SK-N-SH (cell line): ENCODE measurements at regions not wholly inside any gene's neighbourhood (a gene's known extent, or its start where the extent isn't known, plus 50 kb on each side); places are given as distances from the start of the nearest gene placed in this dataset.

Source experiments
- CTCF ChIA-PET: fragments of 300-600, 350-600 bp; formaldehyde crosslinking; extraction: SDS; loops from one replicate; lab custom pipeline; 2021; lab: Yijun Ruan, JAX
- POLR2A ChIA-PET: fragments of 350-600 bp; sonication (Branson Sonifier 250); formaldehyde crosslinking; extraction: SDS; loops from one replicate; lab custom pipeline; 2020; ENCODE audit warnings: antibody characterized with exemption, inconsistent platforms; lab: Yijun Ruan, JAX
- DNase-seq: peaks from one replicate; pipeline ENCODE4 v3.0.0; 2012
- H2AFZ ChIP-seq: fragments of 200-600 bp; sonication (generic); 2 replicates; pipeline ENCODE4 v1.8.1; 2016; ENCODE audit warnings: antibody characterized with exemption, mild to moderate bottlenecking, low read depth
- H3F3A ChIP-seq: fragments of 200-600 bp; sonication (generic); replicated peaks from 2 replicates; pipeline ENCODE3; 2016; ENCODE audit warnings: antibody characterized with exemption, mild to moderate bottlenecking; ENCODE audit not compliant: insufficient read depth
- H3K27ac ChIP-seq, 2 experiments: fragments of 200-500 bp in 1 of 2; fragments of 200-600 bp in 1 of 2; sonication (Bioruptor generic) in 1 of 2; sonication (generic), shearing (Covaris generic) in 1 of 2; 2 replicates each; pipeline versions ENCODE4 v1.5.1 to v1.6.1; 2014 to 2016; ENCODE audit warnings: low read depth in 2 of 2, inconsistent platforms in 1 of 2, low read length in 1 of 2, mild to moderate bottlenecking in 1 of 2, mixed read lengths in 1 of 2
- H3K27me3 ChIP-seq: fragments of 200-600 bp; sonication (generic), shearing (Covaris generic); 2 replicates; pipeline ENCODE4 v1.6.1; 2016; ENCODE audit warnings: mixed run types; ENCODE audit not compliant: insufficient read depth
- H3K36me3 ChIP-seq, 2 experiments: fragments of 200-500 bp in 1 of 2; fragments of 200-600 bp in 1 of 2; sonication (Bioruptor generic) in 1 of 2; sonication (generic) in 1 of 2; replicated peaks in 1 of 2; 2 replicates each; pipeline versions ENCODE3 to v1.5.1; 2014 to 2016; ENCODE audit warnings: low read length in 1 of 2, mild to moderate bottlenecking in 1 of 2; ENCODE audit not compliant: insufficient read depth in 2 of 2, control insufficient read depth in 1 of 2
- H3K4me1 ChIP-seq, 2 experiments: fragments of 200-500 bp in 1 of 2; fragments of 200-600 bp in 1 of 2; sonication (Bioruptor generic) in 1 of 2; sonication (generic), shearing (Covaris generic) in 1 of 2; 2 replicates each; pipeline versions ENCODE4 v1.5.1 to v1.6.1; 2014 to 2016; ENCODE audit warnings: low read depth in 1 of 2, low read length in 1 of 2, mixed run types in 1 of 2; ENCODE audit not compliant: insufficient read depth in 2 of 2, control insufficient read depth in 1 of 2
- H3K4me2 ChIP-seq: fragments of 200-600 bp; sonication (generic), shearing (Covaris generic); 2 replicates; pipeline ENCODE4 v1.6.1; 2017; ENCODE audit warnings: mixed run types
- H3K4me3 ChIP-seq, 2 experiments: fragments of 200-500 bp in 1 of 2; fragments of 200-600 bp in 1 of 2; sonication (Bioruptor generic) in 1 of 2; sonication (generic), shearing (Covaris generic) in 1 of 2; 2 replicates each; pipeline versions ENCODE4 v1.5.1 to v1.8.1; 2014 to 2016; ENCODE audit warnings: low read depth in 2 of 2, inconsistent platforms in 1 of 2, low read length in 1 of 2, mild to moderate bottlenecking in 1 of 2, mixed read lengths in 1 of 2, moderate library complexity in 1 of 2
- H3K79me2 ChIP-seq: fragments of 200-600 bp; sonication (generic); 2 replicates; pipeline ENCODE4 v1.8.1; 2017; ENCODE audit warnings: mild to moderate bottlenecking; ENCODE audit not compliant: insufficient read depth
- H3K9ac ChIP-seq: fragments of 200-600 bp; sonication (generic); 2 replicates; pipeline ENCODE4 v1.6.1; 2017; ENCODE audit warnings: mixed run types
- H3K9me2 ChIP-seq: fragments of 200-600 bp; sonication (generic); 2 replicates; pipeline ENCODE4 v1.6.1; 2017; ENCODE audit warnings: mixed run types
- H3K9me3 ChIP-seq: fragments of 200-600 bp; sonication (generic); 2 replicates; pipeline ENCODE4 v1.6.1; 2017; ENCODE audit warnings: mixed run types, mild to moderate bottlenecking, moderate library complexity
- H4K20me1 ChIP-seq: fragments of 200-600 bp; sonication (generic); 2 replicates; pipeline ENCODE4 v1.6.1; 2017; ENCODE audit warnings: mild to moderate bottlenecking, mixed run types; ENCODE audit not compliant: insufficient read depth
- ELF1 ChIP-seq: IDR thresholded peaks from 2 replicates; pipeline ENCODE4 v1.4.0; 2012
- NFIC ChIP-seq: IDR thresholded peaks from 2 replicates; pipeline ENCODE4 v1.4.0; 2012; ENCODE audit warnings: borderline replicate concordance
- NRF1 ChIP-seq: IDR thresholded peaks from 2 replicates; pipeline ENCODE4 v1.6.1; 2012; ENCODE audit warnings: low read depth, mild to moderate bottlenecking, low read length
- PBX3 ChIP-seq: IDR thresholded peaks from 2 replicates; pipeline ENCODE4; 2012
- POLR2AphosphoS5 ChIP-seq: IDR thresholded peaks from 2 replicates; pipeline ENCODE4 v1.6.1; 2012; ENCODE audit warnings: low read depth, low read length
- RAD21 ChIP-seq: IDR thresholded peaks from 2 replicates; pipeline ENCODE4 v1.6.1; 2012; ENCODE audit warnings: mild to moderate bottlenecking, low read length
- REST ChIP-seq: IDR thresholded peaks from 2 replicates; pipeline ENCODE4 v1.6.1; 2012; ENCODE audit warnings: mild to moderate bottlenecking, low read depth, low read length, moderate library complexity
- SIN3A ChIP-seq: IDR thresholded peaks from 2 replicates; pipeline ENCODE4 v1.6.1; 2012; ENCODE audit warnings: low read depth, mild to moderate bottlenecking, low read length, moderate library complexity, borderline replicate concordance
- SMC3 ChIP-seq: IDR thresholded peaks from 2 replicates; pipeline ENCODE4 v1.6.1; 2012; ENCODE audit warnings: low read depth, low read length, improper control_type of control experiment
- TCF12 ChIP-seq: IDR thresholded peaks from 2 replicates; pipeline ENCODE4 v1.4.0; 2012
- YY1 ChIP-seq: IDR thresholded peaks from 2 replicates; pipeline ENCODE4 v1.4.0; 2012; ENCODE audit warnings: low read depth, mild to moderate bottlenecking
- WGBS: methylation state at CpG from one replicate; pipeline ENCODE4 v1.1.6; 2017; ENCODE audit warnings: low lambda C conversion rate; 5-methylcytosine and 5-hydroxymethylcytosine counted together
- TF ChIP-seq, protein P1 (sequence below): IDR thresholded peaks from 2 replicates; pipeline ENCODE4 v1.4.0; 2012; ENCODE audit warnings: low read depth, borderline replicate concordance
- TF ChIP-seq, protein P2 (sequence below): IDR thresholded peaks from 2 replicates; pipeline ENCODE4 v1.4.0; 2012; ENCODE audit warnings: low read depth
- TF ChIP-seq, protein P3 (sequence below): IDR thresholded peaks from 2 replicates; pipeline ENCODE4 v1.4.0; 2012; ENCODE audit warnings: low read depth, borderline replicate concordance

- TF ChIP-seq POLR2AphosphoS5 (no peak), NRF1 (no peak), RAD21 (peak; percentile 29), SMC3 (no peak; the same call in 1 of the 2 replicates), SIN3A (0 out of 2 replicates have a peak, but pooled peaks have one; percentile 21), YY1 (no peak), TCF12 (peak; percentile 89), NFIC (peak; percentile 99)
- TF ChIP-seq, protein P1, sequence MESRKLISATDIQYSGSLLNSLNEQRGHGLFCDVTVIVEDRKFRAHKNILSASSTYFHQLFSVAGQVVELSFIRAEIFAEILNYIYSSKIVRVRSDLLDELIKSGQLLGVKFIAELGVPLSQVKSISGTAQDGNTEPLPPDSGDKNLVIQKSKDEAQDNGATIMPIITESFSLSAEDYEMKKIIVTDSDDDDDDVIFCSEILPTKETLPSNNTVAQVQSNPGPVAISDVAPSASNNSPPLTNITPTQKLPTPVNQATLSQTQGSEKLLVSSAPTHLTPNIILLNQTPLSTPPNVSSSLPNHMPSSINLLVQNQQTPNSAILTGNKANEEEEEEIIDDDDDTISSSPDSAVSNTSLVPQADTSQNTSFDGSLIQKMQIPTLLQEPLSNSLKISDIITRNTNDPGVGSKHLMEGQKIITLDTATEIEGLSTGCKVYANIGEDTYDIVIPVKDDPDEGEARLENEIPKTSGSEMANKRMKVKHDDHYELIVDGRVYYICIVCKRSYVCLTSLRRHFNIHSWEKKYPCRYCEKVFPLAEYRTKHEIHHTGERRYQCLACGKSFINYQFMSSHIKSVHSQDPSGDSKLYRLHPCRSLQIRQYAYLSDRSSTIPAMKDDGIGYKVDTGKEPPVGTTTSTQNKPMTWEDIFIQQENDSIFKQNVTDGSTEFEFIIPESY, result peak; percentile 33; the same call in 1 of the 2 replicates
- TF ChIP-seq, protein P2, sequence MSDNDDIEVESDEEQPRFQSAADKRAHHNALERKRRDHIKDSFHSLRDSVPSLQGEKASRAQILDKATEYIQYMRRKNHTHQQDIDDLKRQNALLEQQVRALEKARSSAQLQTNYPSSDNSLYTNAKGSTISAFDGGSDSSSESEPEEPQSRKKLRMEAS, result peak; percentile 76; the same call in 1 of the 2 replicates
Observed at GRCh38 chr2:43057026-43057741, 169.2 kb downstream of the ZFP36L2 start (continued).

DNA sequence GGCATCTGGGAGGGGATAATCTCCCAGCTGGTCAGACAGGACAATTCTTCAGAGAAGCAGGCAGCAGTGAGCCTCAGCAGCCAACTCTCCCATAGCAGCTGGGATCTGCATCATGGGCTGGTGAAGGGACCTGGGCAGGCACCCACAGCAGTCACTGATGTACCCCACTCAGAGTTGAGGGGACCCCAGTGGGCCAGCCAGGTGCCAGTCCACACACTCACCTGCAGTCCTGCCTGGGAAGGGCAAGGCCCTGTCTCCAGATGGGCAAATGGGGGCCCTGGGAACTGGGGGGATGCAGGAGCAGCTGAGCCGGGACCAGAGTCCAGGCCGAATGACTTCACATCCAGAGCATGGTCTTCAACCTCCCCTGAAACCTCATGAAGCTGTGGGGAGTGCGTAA, 170.4 kb downstream of the ZFP36L2 start:
- WGBS, result 74% methylated on average over 3 of the region's 3 CpGs
- ChIA-PET POLR2A (interaction anchor here (1.1 kb wide), 1 partner anchor 19 kb away, joined by 3 read pairs; no protein-coding TSS in a partner anchor), CTCF (interaction anchor here (0.5 to 2.3 kb wide), 8 partner anchors 10 to 428 kb away, joined by 3 to 10 read pairs (median 3); no protein-coding TSS in a partner anchor)
- H3K27ac ChIP-seq, result no peak overlapping the region
- TF ChIP-seq NRF1, result no peak
- TF ChIP-seq ELF1, result no peak
- TF ChIP-seq, protein P3, sequence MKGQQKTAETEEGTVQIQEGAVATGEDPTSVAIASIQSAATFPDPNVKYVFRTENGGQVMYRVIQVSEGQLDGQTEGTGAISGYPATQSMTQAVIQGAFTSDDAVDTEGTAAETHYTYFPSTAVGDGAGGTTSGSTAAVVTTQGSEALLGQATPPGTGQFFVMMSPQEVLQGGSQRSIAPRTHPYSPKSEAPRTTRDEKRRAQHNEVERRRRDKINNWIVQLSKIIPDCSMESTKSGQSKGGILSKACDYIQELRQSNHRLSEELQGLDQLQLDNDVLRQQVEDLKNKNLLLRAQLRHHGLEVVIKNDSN, result no peak
- no peak for TF ChIP-seq REST
- no peak for TF ChIP-seq PBX3
- TF ChIP-seq, protein P2, result no peak
- H3K79me2 ChIP-seq, result no peaks in the 10 kb centered on the region
- H2AFZ ChIP-seq, result no peak overlapping the region
- no peaks in the 10 kb centered on the region for H3K9me3 ChIP-seq
- no peaks in the 10 kb centered on the region for H3K27me3 ChIP-seq
- peaks cover 40 to 69% of the 10 kb centered on the region in 2 experiments for H3K4me1 ChIP-seq
- no peak overlapping the region for H3K4me2 ChIP-seq
- no peaks in the 10 kb centered on the region for H3K36me3 ChIP-seq
- H4K20me1 ChIP-seq, result no peaks in the 10 kb centered on the region
- H3K9me2 ChIP-seq, result no peaks in the 10 kb centered on the region
- no peak overlapping the region for H3K4me3 ChIP-seq
- H3F3A ChIP-seq, result peaks cover 27% of the 10 kb centered on the region
- H3K9ac ChIP-seq, result no peak overlapping the region
- DNase-seq, result no peak
